B cell (primary cell): ENCODE measurements at regions not wholly inside any gene's neighbourhood (a gene's known extent, or its start where the extent isn't known, plus 50 kb on each side); places are given as distances from the start of the nearest gene placed in this dataset.

Source experiments
- CTCF ChIP-seq: fragments of 200-600 bp; IDR thresholded peaks from one replicate; pipeline ENCODE4 v1.8.0; 2022; ENCODE audit warnings: antibody characterized with exemption, mild to moderate bottlenecking
- EZH2 ChIP-seq: IDR thresholded peaks from 2 replicates; pipeline ENCODE4 v1.6.1; 2012; ENCODE audit warnings: borderline replicate concordance, low read depth, mild to moderate bottlenecking, moderate library complexity, low read length; ENCODE audit not compliant: insufficient read depth, poor library complexity, severe bottlenecking

- TF ChIP-seq EZH2 (no peak), CTCF (no peak)
Measured at GRCh38 chr11:70642266-70642665, 243.9 kb downstream of the CTTN start.
